8988T (cell line): ENCODE measurements at regions not wholly inside any gene's neighbourhood (a gene's known extent, or its start where the extent isn't known, plus 50 kb on each side); places are given as distances from the start of the nearest gene placed in this dataset.
"Not testable (repeated sequence)": the region's sequence is repeated elsewhere in the genome, so short reads cannot be mapped to it uniquely, and the experiment has no call there.

Experiments used
- DNase-seq: peaks from one replicate; pipeline ENCODE4 v3.0.0; 2011

GRCh38 chr1:29681416-29681815 lies 445.1 kb downstream of the PTPRU start:
- not testable (repeated sequence) for DNase-seq

GRCh38 chr1:29679828-29680558 lies 443.7 kb downstream of the PTPRU start:
- DNase-seq = no peak

- no peak for DNase-seq
These were observed 443.0 kb downstream of the PTPRU start for GRCh38 chr1:29679316-29679715.

- no peak for DNase-seq
These were observed 441.0 kb downstream of the PTPRU start for GRCh38 chr1:29677028-29678024.

GRCh38 chr1:29676496-29676895 lies 440.2 kb downstream of the PTPRU start:
- no peak for DNase-seq

- no peak for DNase-seq
These were observed 439.4 kb downstream of the PTPRU start for GRCh38 chr1:29675481-29676263.

- no peak for DNase-seq
These were observed 438.5 kb downstream of the PTPRU start for GRCh38 chr1:29674627-29675326.

GRCh38 chr1:29673669-29674626 lies 437.6 kb downstream of the PTPRU start:
- DNase-seq = no peak

- DNase-seq = no peak
These were observed 436.8 kb downstream of the PTPRU start for GRCh38 chr1:29673228-29673500.

- DNase-seq = no peak
These were observed 436.3 kb downstream of the PTPRU start for GRCh38 chr1:29672416-29673227.

- DNase-seq = no peak
These were observed 435.4 kb downstream of the PTPRU start for GRCh38 chr1:29671446-29672356.

GRCh38 chr1:29670752-29671151 lies 434.4 kb downstream of the PTPRU start:
- no peak for DNase-seq

- DNase-seq = no peak
These were observed 433.6 kb downstream of the PTPRU start for GRCh38 chr1:29669912-29670311.

GRCh38 chr1:29669158-29669871 lies 433.0 kb downstream of the PTPRU start:
- DNase-seq = no peak

- no peak for DNase-seq
These were observed 432.3 kb downstream of the PTPRU start for GRCh38 chr1:29668551-29669157.

- DNase-seq = no peak
These were observed 431.6 kb downstream of the PTPRU start for GRCh38 chr1:29667951-29668350.

GRCh38 chr1:29664711-29665110 lies 428.4 kb downstream of the PTPRU start:
- no peak for DNase-seq

- DNase-seq = no peak
These were observed 422.4 kb downstream of the PTPRU start for GRCh38 chr1:29658688-29659087.
